GM12878 (cell line): ENCODE measurements at regions not wholly inside any gene's neighbourhood (a gene's known extent, or its start where the extent isn't known, plus 50 kb on each side); places are given as distances from the start of the nearest gene placed in this dataset.

Experiments used
- ATAC-seq: fragments of 200-7000 bp; cut with Tn5 transposase; 3 replicates; pipeline ENCODE4 v1.9.1; 2020; ENCODE audit warnings: mild to moderate bottlenecking, moderate library complexity
- BruUV-seq: library from RNA; stranded (reverse); fragments of 400-500 nt; replicated peaks from 2 replicates; lab custom pipeline; 2021; lab: Mats Ljungman, UMichigan
- CTCF ChIA-PET: fragments of 300-600 bp; sonication (Branson Sonifier 250); formaldehyde crosslinking; extraction: SDS; loops from one replicate; lab custom pipeline; 2021; ENCODE audit warnings: inconsistent platforms; lab: Yijun Ruan, JAX
- POLR2A ChIA-PET: fragments of 350-600 bp; formaldehyde crosslinking; extraction: SDS; loops from one replicate; lab custom pipeline; 2021; ENCODE audit warnings: inconsistent platforms; lab: Charles Lee
- RAD21 ChIA-PET: fragments of 300-600 bp; sonication (Branson Sonifier 250); formaldehyde crosslinking; loops from one replicate; lab custom pipeline; 2023; ENCODE audit warnings: antibody characterized with exemption; ENCODE audit not compliant: unreplicated experiment; lab: Charles Lee
- SMC1A ChIA-PET: fragments of 300-600 bp; sonication (Branson Sonifier 250); formaldehyde crosslinking; loops from one replicate; lab custom pipeline; 2023; ENCODE audit not compliant: unreplicated experiment, uncharacterized antibody; lab: Charles Lee
- DNase-seq: peaks from one replicate; pipeline ENCODE4 v3.0.0-alpha.2; 2011; ENCODE audit warnings: low read depth, low spot score
- FAIRE-seq: peaks from 3 replicates; lab custom pipeline; 2011; peaks lifted over from hg19 to GRCh38; lab: Jason Lieb, UNC
- H2AFZ ChIP-seq: 2 replicates; pipeline ENCODE4 v1.6.0; 2011; ENCODE audit warnings: low read depth, low read length, control low read depth; ENCODE audit not compliant: control insufficient read depth
- H3K27ac ChIP-seq: 2 replicates; pipeline ENCODE4 v1.5.1; 2011; ENCODE audit warnings: control low read depth; ENCODE audit not compliant: control insufficient read depth, insufficient read depth
- H3K27me3 ChIP-seq, 2 experiments: replicated peaks in 1 of 2; 2 replicates each; pipeline versions ENCODE4 v1.6.0 to v1.6.1; 2011; ENCODE audit warnings: low read length in 1 of 2; ENCODE audit not compliant: control insufficient read depth in 2 of 2, insufficient read depth in 2 of 2
- H3K36me3 ChIP-seq, 2 experiments: 2 replicates each; pipeline ENCODE4 v1.5.1; 2011; ENCODE audit warnings: low read length in 1 of 2; ENCODE audit not compliant: control insufficient read depth in 2 of 2, insufficient read depth in 2 of 2
- H3K4me1 ChIP-seq: 2 replicates; pipeline ENCODE4 v1.6.1; 2011; ENCODE audit warnings: mild to moderate bottlenecking, low read length, moderate library complexity, mixed read lengths; ENCODE audit not compliant: control insufficient read depth, insufficient read depth
- H3K4me2 ChIP-seq: 2 replicates; pipeline ENCODE4 v1.6.0; 2011; ENCODE audit warnings: control low read depth; ENCODE audit not compliant: control insufficient read depth, insufficient read depth
- H3K4me3 ChIP-seq: fragments of 200-600 bp; sonication (generic); 2 replicates; pipeline ENCODE4 v1.5.1; 2016
- H3K79me2 ChIP-seq: 2 replicates; pipeline ENCODE4 v1.6.0; 2011; ENCODE audit warnings: low read length; ENCODE audit not compliant: control insufficient read depth, insufficient read depth
- H3K9ac ChIP-seq: 2 replicates; pipeline ENCODE4 v1.8.0; 2011; ENCODE audit warnings: low read length, control low read depth, mixed read lengths; ENCODE audit not compliant: control insufficient read depth, insufficient read depth
- H3K9me3 ChIP-seq: replicated peaks from 3 replicates; pipeline ENCODE4 v1.5.1; 2011; ENCODE audit warnings: mild to moderate bottlenecking, low read length; ENCODE audit not compliant: control insufficient read depth, insufficient read depth
- H4K20me1 ChIP-seq: 2 replicates; pipeline ENCODE4 v1.6.0; 2011; ENCODE audit not compliant: control insufficient read depth, insufficient read depth
- DPF2 ChIP-seq: fragments of 450-650 bp; IDR thresholded peaks from 2 replicates; pipeline ENCODE4 v1.6.1; 2017; ENCODE audit warnings: mild to moderate bottlenecking
- E2F8 ChIP-seq: fragments of 450-650 bp; IDR thresholded peaks from 2 replicates; pipeline ENCODE4 v1.6.1; 2018; ENCODE audit warnings: mild to moderate bottlenecking, low read depth, moderate library complexity; ENCODE audit not compliant: partially characterized antibody
- EP300 ChIP-seq, 2 experiments: fragments of 150-350 bp in 1 of 2; IDR thresholded peaks; 2 replicates each; pipeline ENCODE4 v1.6.1; 2011 to 2012; ENCODE audit warnings: low read depth in 2 of 2, low read length in 2 of 2, borderline replicate concordance in 1 of 2, improper control_type of control experiment in 1 of 2, inconsistent platforms in 1 of 2; ENCODE audit not compliant: control insufficient read depth in 1 of 2
- MEF2A ChIP-seq: IDR thresholded peaks from 2 replicates; pipeline ENCODE4 v1.6.1; 2011; ENCODE audit warnings: low read depth, mild to moderate bottlenecking, low read length, moderate library complexity; ENCODE audit not compliant: insufficient read depth
- SREBF1 ChIP-seq: IDR thresholded peaks from 2 replicates; pipeline ENCODE4 v1.6.1; 2012; ENCODE audit warnings: mild to moderate bottlenecking, low read length
- SREBF2 ChIP-seq: IDR thresholded peaks from 2 replicates; pipeline ENCODE4 v1.6.1; 2012; ENCODE audit warnings: mild to moderate bottlenecking, low read length
- ZNF687 ChIP-seq: fragments of 450-650 bp; IDR thresholded peaks from 2 replicates; pipeline ENCODE4 v1.6.1; 2017; ENCODE audit warnings: mild to moderate bottlenecking, moderate library complexity
- WGBS: methylation state at CpG from one replicate; pipeline ENCODE4 v1.1.6; 2016; ENCODE audit warnings: low lambda C conversion rate; ENCODE audit not compliant: insufficient replicate concordance, insufficient coverage; ENCODE audit errors: missing lambda C conversion rate; 5-methylcytosine and 5-hydroxymethylcytosine counted together
- in situ Hi-C: fragments of 300-500 bp; cut with MboI; formaldehyde crosslinking; loops from 9 replicates; pipeline ENCODE4 v1.14.3; 2018; ENCODE audit warnings: mixed read lengths
- intact Hi-C: fragments of 100-400 bp; cut with micrococcal nuclease; formaldehyde crosslinking; loops from one replicate; pipeline ENCODE4 v1.14.2; 2022; ENCODE audit not compliant: unreplicated experiment

GRCh38 chr6:3944246-3944645 lies 95.1 kb downstream of the FAM50B start:
- FAIRE-seq (no peak), DNase-seq (no peak), ATAC-seq (no peak)
- Histone ChIP-seq H3K4me1 (no peaks in the 10 kb centered on the region), H3K4me3 (no peak overlapping the region), H2AFZ (no peak overlapping the region), H3K4me2 (no peak overlapping the region), H3K27ac (no peak overlapping the region), H3K9me3 (no peaks in the 10 kb centered on the region), H4K20me1 (no peaks in the 10 kb centered on the region), H3K79me2 (no peaks in the 10 kb centered on the region), H3K27me3 (no peaks in the 10 kb centered on the region; a peak in 1 of 4 replicates), H3K36me3 (no peaks in the 10 kb centered on the region), H3K9ac (no peak overlapping the region)
- ChIA-PET POLR2A (no interaction called here), RAD21 (no interaction called here), SMC1A (interaction anchor here (0.7 kb wide), 1 partner anchor 40 kb away, joined by 3 read pairs; no protein-coding TSS in a partner anchor), CTCF (no interaction called here)
- intact Hi-C loops = no loop called here
- in situ Hi-C loops = no loop called here
- no TSS peak for BruUV-seq
- 50% methylated on average over 5 of the region's 5 CpGs for WGBS
- TF ChIP-seq SREBF2 (no peak), DPF2 (no peak), EP300 (IDR thresholded peaks at IDR 0.05; ENCODE audit: borderline replicate concordance in 1 of 2, control insufficient read depth in 1 of 2, low read depth in 2 of 2, low read length in 2 of 2) (no peak), E2F8 (no peak), ZNF687 (no peak), SREBF1 (no peak), MEF2A (no peak)
